Colonic mucosa (tissue), 4 donors: ENCODE measurements at regions not wholly inside any gene's neighbourhood (a gene's known extent, or its start where the extent isn't known, plus 50 kb on each side); places are given as distances from the start of the nearest gene placed in this dataset.

Source experiments
- DNase-seq: peaks from one replicate; pipeline ENCODE4 v3.0.0-alpha.2; 2020
- H3K27ac ChIP-seq: fragments of 200-600 bp; one replicate; pipeline ENCODE4 v1.8.0; 2021
- H3K27me3 ChIP-seq: fragments of 200-600 bp; one replicate; pipeline ENCODE4 v1.8.0; 2021
- H3K36me3 ChIP-seq: fragments of 200-600 bp; one replicate; pipeline ENCODE4 v1.8.0; 2021
- H3K4me1 ChIP-seq: fragments of 200-600 bp; one replicate; pipeline ENCODE4 v1.8.0; 2021; ENCODE audit warnings: mild to moderate bottlenecking
- H3K4me3 ChIP-seq: fragments of 200-600 bp; one replicate; pipeline ENCODE4 v1.8.0; 2021
- H3K9ac ChIP-seq, 2 donors: one replicate each; pipeline ENCODE4 v1.7.0; 2013; ENCODE audit warnings: control low read depth in 2 of 2, low read depth in 2 of 2, low read length in 2 of 2
- H3K9me3 ChIP-seq: fragments of 200-600 bp; one replicate; pipeline ENCODE4 v1.8.0; 2021
- intact Hi-C: fragments of 100-400 bp; cut with DNase I; formaldehyde crosslinking; loops from one replicate; pipeline ENCODE4 v1.14.1; 2022
- TF ChIP-seq, protein P1 (sequence below): fragments of 200-600 bp; IDR thresholded peaks from one replicate; pipeline ENCODE4 v1.8.0; 2022; ENCODE audit warnings: antibody characterized with exemption, mild to moderate bottlenecking
- donor health status: healthy.
- donor health status: DM: no; HTN: no; CAD: no.
- donor health status: DM: no; HTN: no; CAD: no.

GRCh38 chr2:121869873-121870272, 114.4 kb downstream of the TSN start:
- TF ChIP-seq, protein P1, sequence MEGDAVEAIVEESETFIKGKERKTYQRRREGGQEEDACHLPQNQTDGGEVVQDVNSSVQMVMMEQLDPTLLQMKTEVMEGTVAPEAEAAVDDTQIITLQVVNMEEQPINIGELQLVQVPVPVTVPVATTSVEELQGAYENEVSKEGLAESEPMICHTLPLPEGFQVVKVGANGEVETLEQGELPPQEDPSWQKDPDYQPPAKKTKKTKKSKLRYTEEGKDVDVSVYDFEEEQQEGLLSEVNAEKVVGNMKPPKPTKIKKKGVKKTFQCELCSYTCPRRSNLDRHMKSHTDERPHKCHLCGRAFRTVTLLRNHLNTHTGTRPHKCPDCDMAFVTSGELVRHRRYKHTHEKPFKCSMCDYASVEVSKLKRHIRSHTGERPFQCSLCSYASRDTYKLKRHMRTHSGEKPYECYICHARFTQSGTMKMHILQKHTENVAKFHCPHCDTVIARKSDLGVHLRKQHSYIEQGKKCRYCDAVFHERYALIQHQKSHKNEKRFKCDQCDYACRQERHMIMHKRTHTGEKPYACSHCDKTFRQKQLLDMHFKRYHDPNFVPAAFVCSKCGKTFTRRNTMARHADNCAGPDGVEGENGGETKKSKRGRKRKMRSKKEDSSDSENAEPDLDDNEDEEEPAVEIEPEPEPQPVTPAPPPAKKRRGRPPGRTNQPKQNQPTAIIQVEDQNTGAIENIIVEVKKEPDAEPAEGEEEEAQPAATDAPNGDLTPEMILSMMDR = no peak
- Histone ChIP-seq H3K4me1 (no peaks in the 10 kb centered on the region), H3K27me3 (no peaks in the 10 kb centered on the region), H3K4me3 (no peak overlapping the region), H3K36me3 (no peaks in the 10 kb centered on the region), H3K9ac (no peak overlapping the region), H3K9me3 (no peaks in the 10 kb centered on the region), H3K27ac (no peak overlapping the region)
- intact Hi-C loops = no loop called here
- DNase-seq = no peak

GRCh38 chr2:121872651-121873050, 117.2 kb downstream of the TSN start:
- no peaks in the 10 kb centered on the region for H3K4me1 ChIP-seq
- intact Hi-C loops = no loop called here
- no peaks in the 10 kb centered on the region for H3K27me3 ChIP-seq
- H3K36me3 ChIP-seq = no peaks in the 10 kb centered on the region
- no peak overlapping the region for H3K4me3 ChIP-seq
- DNase-seq = no peak
- H3K9me3 ChIP-seq = no peaks in the 10 kb centered on the region
- no peak overlapping the region for H3K9ac ChIP-seq
- TF ChIP-seq, protein P1 = no peak
- H3K27ac ChIP-seq = no peak overlapping the region

DNA sequence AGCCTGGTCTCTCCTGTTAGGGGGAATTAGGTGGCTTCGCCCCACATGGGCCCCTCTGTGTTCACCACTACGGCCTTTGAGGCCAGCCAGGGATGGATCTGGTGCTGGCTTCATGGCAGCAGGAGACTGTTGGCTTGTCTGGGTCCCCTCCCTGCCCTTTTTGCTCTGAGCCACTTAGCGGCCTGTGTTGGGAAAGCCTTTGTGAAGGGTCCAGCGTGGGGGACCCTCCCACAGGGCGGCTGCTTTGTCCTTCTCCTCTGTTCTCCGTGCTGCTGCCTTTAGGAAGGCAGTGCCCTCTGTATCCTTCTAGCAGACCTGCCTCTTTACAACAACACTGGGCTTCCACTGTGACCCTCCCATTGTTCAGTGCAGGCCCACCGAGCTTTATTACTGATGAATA, 118.4 kb downstream of the TSN start:
- TF ChIP-seq, protein P1 = no peak
- Histone ChIP-seq H3K27me3 (no peaks in the 10 kb centered on the region), H3K27ac (no peak overlapping the region), H3K4me1 (no peaks in the 10 kb centered on the region), H3K9ac (no peak overlapping the region), H3K36me3 (no peaks in the 10 kb centered on the region), H3K9me3 (no peaks in the 10 kb centered on the region), H3K4me3 (no peak overlapping the region)
- intact Hi-C loops = no loop called here
- no peak for DNase-seq

DNA sequence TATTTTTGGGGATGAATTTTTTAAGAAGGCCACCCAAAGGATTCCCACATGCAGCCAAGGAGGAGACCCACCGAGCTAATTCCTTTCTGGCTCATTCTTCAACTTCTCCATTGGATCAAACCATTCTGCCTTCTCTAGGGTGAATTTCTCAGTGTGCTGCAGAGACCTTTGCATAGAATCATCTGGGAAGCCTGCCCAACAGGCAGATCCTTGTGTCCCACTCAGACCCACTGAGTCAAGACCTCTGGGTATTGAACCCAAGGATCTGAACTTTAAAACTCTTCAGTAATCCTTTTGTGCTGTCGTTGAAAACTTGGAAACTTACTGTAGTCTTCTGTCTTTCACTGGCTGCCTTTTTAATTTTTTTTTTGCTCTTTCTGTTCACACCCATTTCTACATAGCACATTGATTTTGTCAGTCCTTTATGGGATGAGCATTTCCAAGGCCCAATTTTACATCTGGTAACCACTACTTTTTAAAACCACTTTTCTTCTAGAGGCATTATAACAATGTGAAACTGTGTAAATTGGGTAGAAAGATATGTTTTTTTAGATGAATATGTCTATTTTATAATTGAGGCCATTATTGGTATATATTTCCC, 120.2 kb downstream of the TSN start:
- no peaks in the 10 kb centered on the region for H3K36me3 ChIP-seq
- no peak overlapping the region for H3K27ac ChIP-seq
- no peak for DNase-seq
- no peak overlapping the region for H3K4me3 ChIP-seq
- no peaks in the 10 kb centered on the region for H3K27me3 ChIP-seq
- intact Hi-C loops = no loop called here
- no peaks in the 10 kb centered on the region for H3K4me1 ChIP-seq
- no peak overlapping the region for H3K9ac ChIP-seq
- no peaks in the 10 kb centered on the region for H3K9me3 ChIP-seq
- TF ChIP-seq, protein P1 = no peak

DNA sequence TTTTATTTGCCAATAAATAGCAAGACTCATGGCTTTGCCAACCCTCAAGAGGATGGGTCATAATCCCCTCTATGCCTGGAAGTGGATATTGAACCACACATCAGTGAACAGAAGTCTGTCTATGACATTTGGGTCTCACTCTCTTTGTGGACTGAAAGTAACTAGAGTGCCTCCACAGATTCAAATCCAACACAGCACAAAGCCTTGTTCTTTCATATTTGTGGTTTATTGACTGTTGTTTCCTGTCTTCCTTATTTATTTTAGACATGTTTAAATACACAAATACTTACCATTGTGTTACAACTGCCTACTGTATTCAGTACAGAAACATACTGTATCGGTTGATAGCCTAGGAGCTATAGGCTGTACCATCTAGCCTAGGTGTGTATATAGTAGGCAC, 121.9 kb downstream of the TSN start:
- no peak for DNase-seq
- intact Hi-C loops = no loop called here
- no peaks in the 10 kb centered on the region for H3K36me3 ChIP-seq

More for the DNA sequence above, 121.9 kb downstream of the TSN start:
- no peaks in the 10 kb centered on the region for H3K4me1 ChIP-seq
- no peak overlapping the region for H3K9ac ChIP-seq
- H3K4me3 ChIP-seq = no peak overlapping the region
- TF ChIP-seq, protein P1 = no peak
- no peaks in the 10 kb centered on the region for H3K9me3 ChIP-seq
- H3K27me3 ChIP-seq = no peaks in the 10 kb centered on the region
- no peak overlapping the region for H3K27ac ChIP-seq
